H1 (cell line): ENCODE measurements at regions not wholly inside any gene's neighbourhood (a gene's known extent, or its start where the extent isn't known, plus 50 kb on each side); places are given as distances from the start of the nearest gene placed in this dataset.

Source experiments
- CTCF ChIA-PET: fragments of 300-600 bp; sonication (Branson Sonifier 250); formaldehyde crosslinking; loops from one replicate; lab custom pipeline; 2021; ENCODE audit not compliant: partially characterized antibody; lab: Charles Lee
- POLR2A ChIA-PET: fragments of 300-600 bp; sonication (Branson Sonifier 250); formaldehyde crosslinking; loops from one replicate; lab custom pipeline; 2021; ENCODE audit warnings: inconsistent platforms; ENCODE audit not compliant: partially characterized antibody; lab: Charles Lee
- DNase-seq, 2 experiments: peaks; one replicate each; pipeline versions ENCODE4 v3.0.0 to v3.0.0-alpha.2; 2010 to 2022; ENCODE audit warnings: low spot score in 2 of 2, low read depth in 1 of 2, mixed read lengths in 1 of 2
- FAIRE-seq: peaks from 2 replicates; lab custom pipeline; 2011; peaks lifted over from hg19 to GRCh38; lab: Jason Lieb, UNC
- H2AFZ ChIP-seq: 2 replicates; pipeline ENCODE4 v1.8.1; 2012; ENCODE audit warnings: low read length, inconsistent platforms
- H2AK5ac ChIP-seq: 2 replicates; pipeline ENCODE4 v1.6.1; 2013; ENCODE audit warnings: low read depth, low read length
- H2BK120ac ChIP-seq: replicated peaks from 2 replicates; pipeline ENCODE3; 2013; ENCODE audit warnings: low read depth, low read length, inconsistent platforms
- H2BK12ac ChIP-seq: 2 replicates; pipeline ENCODE4 v1.6.1; 2013; ENCODE audit warnings: low read depth, low read length
- H2BK15ac ChIP-seq: 2 replicates; pipeline ENCODE4 v1.6.1; 2013; ENCODE audit warnings: low read length
- H2BK20ac ChIP-seq: 2 replicates; pipeline ENCODE4 v1.6.1; 2013; ENCODE audit warnings: low read length
- H2BK5ac ChIP-seq: 2 replicates; pipeline ENCODE4 v1.6.1; 2013; ENCODE audit warnings: low read depth, low read length
- H3K14ac ChIP-seq: 2 replicates; pipeline ENCODE4 v1.6.1; 2013; ENCODE audit warnings: inconsistent platforms; ENCODE audit not compliant: insufficient read length
- H3K18ac ChIP-seq: 2 replicates; pipeline ENCODE4 v1.6.1; 2013; ENCODE audit warnings: low read length; ENCODE audit errors: extremely low read depth
- H3K23ac ChIP-seq: 2 replicates; pipeline ENCODE4 v1.6.1; 2013; ENCODE audit warnings: inconsistent platforms; ENCODE audit not compliant: insufficient read length
- H3K23me2 ChIP-seq: 2 replicates; pipeline ENCODE4 v1.6.1; 2013; ENCODE audit warnings: low read depth, low read length
- H3K27ac ChIP-seq: 2 replicates; pipeline ENCODE4 v1.6.1; 2011; ENCODE audit warnings: low read depth, low read length, inconsistent platforms
- H3K27me3 ChIP-seq, 4 experiments: replicated peaks in 1 of 4; 1 replicate in 1 of 4; 2 replicates in 3 of 4; pipeline versions ENCODE4 v1.6.1 to v1.8.1; 2011 to 2013; ENCODE audit warnings: low read length in 3 of 4, mild to moderate bottlenecking in 3 of 4, inconsistent platforms in 2 of 4, mixed read lengths in 2 of 4, moderate library complexity in 1 of 4; ENCODE audit not compliant: control insufficient read depth in 3 of 4, insufficient read depth in 3 of 4; ENCODE audit errors: extremely low read depth in 1 of 4
- H3K36me3 ChIP-seq, 4 experiments: 2 replicates each; pipeline versions ENCODE4 v1.6.1 to v1.8.1; 2011 to 2013; ENCODE audit warnings: mild to moderate bottlenecking in 4 of 4, low read length in 3 of 4, moderate library complexity in 2 of 4, control low read depth in 1 of 4, inconsistent platforms in 1 of 4; ENCODE audit not compliant: insufficient read depth in 4 of 4, control insufficient read depth in 2 of 4
- H3K4ac ChIP-seq: replicated peaks from 2 replicates; pipeline ENCODE3; 2013; ENCODE audit warnings: low read length, low read depth, mixed read lengths, inconsistent platforms; ENCODE audit not compliant: insufficient read length
- H3K4me1 ChIP-seq, 4 experiments: replicated peaks in 1 of 4; 1 replicate in 1 of 4; 2 replicates in 3 of 4; pipeline versions ENCODE4 v1.6.1 to v1.8.1; 2011 to 2013; ENCODE audit warnings: low read length in 3 of 4, inconsistent platforms in 2 of 4, mixed read lengths in 1 of 4; ENCODE audit not compliant: insufficient read depth in 4 of 4, control insufficient read depth in 3 of 4
- H3K4me2 ChIP-seq, 2 experiments: 2 replicates each; pipeline versions ENCODE4 v1.6.1 to v1.8.1; 2011 to 2013; ENCODE audit warnings: low read depth in 2 of 2, low read length in 2 of 2, control low read depth in 1 of 2, inconsistent platforms in 1 of 2, mild to moderate bottlenecking in 1 of 2; ENCODE audit not compliant: insufficient read depth in 1 of 2
- H3K4me3 ChIP-seq, 4 experiments: fragments of 200-600, 300-600 bp in 1 of 4; sonication (generic), shearing (Covaris generic), sonication (Bioruptor Twin) in 1 of 4; 2 replicates each; pipeline versions ENCODE4 v1.5.1 to v1.8.1; 2011 to 2016; ENCODE audit warnings: low read length in 4 of 4, low read depth in 3 of 4, control low read depth in 2 of 4, inconsistent platforms in 2 of 4, mild to moderate bottlenecking in 2 of 4, mixed read lengths in 1 of 4, moderate library complexity in 1 of 4; ENCODE audit not compliant: insufficient read depth in 2 of 4; ENCODE audit errors: extremely low read depth in 1 of 4
- H3K56ac ChIP-seq: replicated peaks from 2 replicates; pipeline ENCODE3; 2013; ENCODE audit warnings: low read depth, mild to moderate bottlenecking, mixed read lengths, low read length, inconsistent platforms; ENCODE audit not compliant: insufficient read length
- H3K79me1 ChIP-seq: 2 replicates; pipeline ENCODE4 v1.6.1; 2013; ENCODE audit warnings: low read depth, low read length, control low read depth
- H3K79me2 ChIP-seq, 2 experiments: 2 replicates each; pipeline versions ENCODE4 v1.6.1 to v1.8.1; 2012 to 2013; ENCODE audit warnings: low read length in 2 of 2, mild to moderate bottlenecking in 2 of 2, inconsistent platforms in 1 of 2; ENCODE audit not compliant: insufficient read depth in 2 of 2, control insufficient read depth in 1 of 2
- H3K9ac ChIP-seq, 4 experiments: replicated peaks in 1 of 4; 1 replicate in 1 of 4; 2 replicates in 3 of 4; pipeline versions ENCODE4 v1.6.1 to v1.8.1; 2011 to 2013; ENCODE audit warnings: low read depth in 3 of 4, low read length in 3 of 4, control low read depth in 2 of 4, mild to moderate bottlenecking in 2 of 4, moderate library complexity in 2 of 4, inconsistent platforms in 1 of 4; ENCODE audit errors: extremely low read depth in 1 of 4
- H3K9me3 ChIP-seq, 2 experiments: 2 replicates each; pipeline versions ENCODE4 v1.6.1 to v1.8.1; 2012 to 2013; ENCODE audit warnings: mild to moderate bottlenecking in 2 of 2, moderate library complexity in 2 of 2, control low read depth in 1 of 2, inconsistent platforms in 1 of 2, low read depth in 1 of 2, low read length in 1 of 2, mixed read lengths in 1 of 2; ENCODE audit not compliant: insufficient read depth in 2 of 2
- H4K20me1 ChIP-seq, 2 experiments: replicated peaks in 1 of 2; 2 replicates each; pipeline versions ENCODE3 to v1.8.1; 2011 to 2013; ENCODE audit warnings: inconsistent platforms in 2 of 2, low read length in 2 of 2, mild to moderate bottlenecking in 1 of 2; ENCODE audit not compliant: insufficient read depth in 2 of 2, control insufficient read depth in 1 of 2
- H4K5ac ChIP-seq: 2 replicates; pipeline ENCODE4 v1.6.1; 2013; ENCODE audit warnings: low read length, low read depth, mixed read lengths, inconsistent platforms; ENCODE audit not compliant: insufficient read length
- H4K8ac ChIP-seq: 2 replicates; pipeline ENCODE4 v1.8.0; 2013; ENCODE audit warnings: mild to moderate bottlenecking, moderate library complexity, low read length, inconsistent platforms; ENCODE audit not compliant: insufficient read depth; ENCODE audit errors: extremely low read depth
- H4K91ac ChIP-seq: replicated peaks from 2 replicates; pipeline ENCODE3; 2013; ENCODE audit warnings: low read length, mixed read lengths, inconsistent platforms; ENCODE audit not compliant: insufficient read length
- ATF3 ChIP-seq: IDR thresholded peaks from 2 replicates; pipeline ENCODE4 v1.6.1; 2011; ENCODE audit warnings: low read depth, mild to moderate bottlenecking, low read length; ENCODE audit not compliant: insufficient read depth
- CBX8 ChIP-seq: fragments of 300-800, 300-1000 bp; sonication (generic); IDR thresholded peaks from 2 replicates; pipeline ENCODE4 v1.7.1; 2016; ENCODE audit warnings: low read depth, low read length, borderline replicate concordance
- CEBPB ChIP-seq: IDR thresholded peaks from 2 replicates; pipeline ENCODE4 v1.6.1; 2012; ENCODE audit warnings: low read depth, low read length
- CHD1 ChIP-seq: IDR thresholded peaks from 2 replicates; pipeline ENCODE4 v1.6.1; 2012; ENCODE audit warnings: low read depth, low read length, improper control_type of control experiment
- SIX5 ChIP-seq: IDR thresholded peaks from 2 replicates; pipeline ENCODE4 v1.6.1; 2011; ENCODE audit warnings: mild to moderate bottlenecking, low read depth, low read length
- WGBS, 2 experiments: shearing (Covaris generic) in 1 of 2; methylation state at CpG; one replicate each; pipeline versions ENCODE4 v1.1.6 to v1.1.7; 2013 to 2015; ENCODE audit warnings: low lambda C conversion rate in 2 of 2, mixed read lengths in 2 of 2, inconsistent platforms in 1 of 2, low coverage in 1 of 2, missing lambda C conversion rate in 1 of 2; ENCODE audit not compliant: insufficient replicate concordance in 2 of 2, insufficient coverage in 1 of 2, insufficient read length in 1 of 2; ENCODE audit errors: extremely low coverage in 1 of 2, missing lambda C conversion rate in 1 of 2; 5-methylcytosine and 5-hydroxymethylcytosine counted together

DNA sequence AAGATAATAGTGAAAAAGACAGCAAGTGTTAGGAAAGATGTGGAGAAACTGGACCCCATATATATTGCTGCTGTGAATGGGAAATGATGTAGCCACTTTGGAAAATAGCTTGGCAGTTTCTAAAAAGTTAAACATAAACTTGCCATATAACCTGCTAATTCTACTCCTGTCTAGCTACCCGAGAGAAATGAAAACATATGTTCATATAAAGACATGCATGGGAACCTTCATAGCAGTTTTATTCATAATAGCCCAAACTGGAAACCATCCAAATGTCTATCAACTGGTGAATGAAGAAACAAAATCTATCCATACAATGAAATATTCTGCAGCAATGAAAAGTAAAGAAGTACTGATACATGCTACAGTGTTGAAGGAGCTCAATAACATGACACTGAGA, 50.4 kb upstream of the NABP1 start:
- H3K18ac ChIP-seq: no peak overlapping the region
- H3K56ac ChIP-seq: no peak overlapping the region
- H3K4me3 ChIP-seq: no peak overlapping the region
- no peak overlapping the region for H3K27ac ChIP-seq
- no peak overlapping the region for H3K4me2 ChIP-seq
- WGBS, 2 experiments: 88% methylated on average over 1 of the region's 1 CpG; no CpG with 5 or more reads in 1 of the 2 experiments
- no peak overlapping the region for H3K23ac ChIP-seq
- H2BK15ac ChIP-seq: no peak overlapping the region
- no peak overlapping the region for H4K8ac ChIP-seq
- no peak for DNase-seq
- no peak overlapping the region for H2AFZ ChIP-seq
- FAIRE-seq: no peak
- H3K4me1 ChIP-seq: no peaks in the 10 kb centered on the region
- H4K5ac ChIP-seq: no peak overlapping the region
- H2AK5ac ChIP-seq: no peak overlapping the region
- ChIA-PET CTCF (interaction anchor here (0.9 kb wide), 1 partner anchor 73 kb away, joined by 5 read pairs; no protein-coding TSS in a partner anchor), POLR2A (interaction anchor here (0.6 to 0.8 kb wide), 2 partner anchors 11 to 51 kb away, joined by 3 read pairs; no protein-coding TSS in a partner anchor)
- no peak overlapping the region for H2BK12ac ChIP-seq
- no peaks in the 10 kb centered on the region for H4K20me1 ChIP-seq
- TF ChIP-seq CEBPB: no peak
- TF ChIP-seq CHD1: no peak
- TF ChIP-seq CBX8: no peak
- TF ChIP-seq SIX5: no peak
- TF ChIP-seq ATF3: no peak
- no peaks in the 10 kb centered on the region for H3K79me1 ChIP-seq
- no peaks in the 10 kb centered on the region for H3K23me2 ChIP-seq
- H2BK120ac ChIP-seq: no peak overlapping the region
- H3K9me3 ChIP-seq: no peaks in the 10 kb centered on the region
- H3K27me3 ChIP-seq: no peaks in the 10 kb centered on the region
- no peaks in the 10 kb centered on the region for H3K79me2 ChIP-seq
- H3K9ac ChIP-seq: no peak overlapping the region
- H3K4ac ChIP-seq: no peak overlapping the region
- no peaks in the 10 kb centered on the region for H3K36me3 ChIP-seq
- no peak overlapping the region for H3K14ac ChIP-seq
- no peak overlapping the region for H2BK20ac ChIP-seq
- no peak overlapping the region for H2BK5ac ChIP-seq
- no peak overlapping the region for H4K91ac ChIP-seq
